ENCODE measurements at regions not wholly inside any gene's neighbourhood (a gene's known extent, or its start where the extent isn't known, plus 50 kb on each side); places are given as distances from the start of the nearest gene placed in this dataset.
A peak's percentile ranks its signal among the peaks of the same experiment; 100 is the strongest.

- H3K4me3 ChIP-seq (ENCODE audit: low read depth, low read length), result no peak overlapping the region
- DNase-seq (ENCODE audit: low read depth, low spot score), result peak; percentile 73
- in situ Hi-C loops (cut with HindIII; ENCODE audit: low sequenced_read_pairs), result no loop called here
- no peak for TF ChIP-seq CTCF (IDR thresholded peaks at IDR 0.05; ENCODE audit: low read depth, low read length)
These were observed 490.7 kb upstream of the TENM3 start for GRCh38 chr4:181752516-181752915.

DNA sequence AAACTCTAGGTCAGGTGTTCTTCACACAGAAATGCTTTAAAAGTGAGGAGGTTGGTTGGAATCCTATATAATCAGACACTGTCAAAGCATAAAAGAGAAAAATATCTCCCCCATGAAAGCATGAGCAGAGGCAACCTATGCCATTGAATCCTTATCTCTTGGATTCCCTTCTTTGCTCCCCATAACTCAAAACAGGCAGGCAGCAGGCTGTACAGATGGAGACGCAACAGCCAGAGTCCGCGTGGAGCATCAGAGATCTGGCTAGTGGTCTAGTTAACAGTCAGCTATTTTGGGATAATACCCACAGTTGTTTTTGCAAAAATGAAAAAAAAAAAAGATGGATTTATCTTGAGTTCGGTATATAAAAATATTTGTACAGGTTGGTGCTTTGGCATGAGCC, 490.0 kb upstream of the TENM3 start:
- no peak for TF ChIP-seq CTCF (IDR thresholded peaks at IDR 0.05; ENCODE audit: low read depth, low read length)
- DNase-seq (ENCODE audit: low read depth, low spot score), result no peak
- H3K4me3 ChIP-seq (ENCODE audit: low read depth, low read length), result no peak overlapping the region

GRCh38 chr4:181755846-181756245, 487.4 kb upstream of the TENM3 start:
- DNase-seq (ENCODE audit: low read depth, low spot score), result no peak
- TF ChIP-seq CTCF (IDR thresholded peaks at IDR 0.05; ENCODE audit: low read depth, low read length), result no peak
- in situ Hi-C loops (cut with HindIII; ENCODE audit: low sequenced_read_pairs), result no loop called here
- no peak overlapping the region for H3K4me3 ChIP-seq (ENCODE audit: low read depth, low read length)

More for the DNA sequence above, 490.0 kb upstream of the TENM3 start:
- in situ Hi-C loops (cut with HindIII; ENCODE audit: low sequenced_read_pairs), result no loop called here

GRCh38 chr4:181756451-181757095, 486.6 kb upstream of the TENM3 start:
- no peak for DNase-seq (ENCODE audit: low read depth, low spot score)

DNA sequence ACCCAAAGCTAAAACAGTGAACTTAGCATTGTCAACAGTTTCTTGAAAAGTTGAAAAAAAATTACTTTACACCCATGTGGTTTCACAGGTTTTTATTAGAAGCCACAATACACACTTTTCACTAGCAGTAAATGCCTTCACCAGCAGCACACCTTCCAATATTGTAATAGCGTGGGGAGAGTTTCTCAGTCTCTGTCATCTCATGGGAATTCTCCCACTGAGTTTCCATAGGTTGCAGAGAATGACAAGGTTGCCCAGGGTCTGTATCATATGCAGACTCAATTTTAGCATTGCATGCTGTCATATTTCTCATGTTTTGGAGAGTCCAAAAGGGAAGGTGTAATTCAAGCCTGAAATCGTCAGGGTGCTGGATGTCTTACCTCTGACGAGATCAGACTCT, 486.1 kb upstream of the TENM3 start:
- no peak for DNase-seq (ENCODE audit: low read depth, low spot score)
- TF ChIP-seq CTCF (IDR thresholded peaks at IDR 0.05; ENCODE audit: low read depth, low read length), result no peak
- in situ Hi-C loops (cut with HindIII; ENCODE audit: low sequenced_read_pairs), result no loop called here
- no peak overlapping the region for H3K4me3 ChIP-seq (ENCODE audit: low read depth, low read length)

More at GRCh38 chr4:181756451-181757095, 486.6 kb upstream of the TENM3 start:
- no peak overlapping the region for H3K4me3 ChIP-seq (ENCODE audit: low read depth, low read length)
- in situ Hi-C loops (cut with HindIII; ENCODE audit: low sequenced_read_pairs), result no loop called here
- TF ChIP-seq CTCF (IDR thresholded peaks at IDR 0.05; ENCODE audit: low read depth, low read length), result no peak

DNA sequence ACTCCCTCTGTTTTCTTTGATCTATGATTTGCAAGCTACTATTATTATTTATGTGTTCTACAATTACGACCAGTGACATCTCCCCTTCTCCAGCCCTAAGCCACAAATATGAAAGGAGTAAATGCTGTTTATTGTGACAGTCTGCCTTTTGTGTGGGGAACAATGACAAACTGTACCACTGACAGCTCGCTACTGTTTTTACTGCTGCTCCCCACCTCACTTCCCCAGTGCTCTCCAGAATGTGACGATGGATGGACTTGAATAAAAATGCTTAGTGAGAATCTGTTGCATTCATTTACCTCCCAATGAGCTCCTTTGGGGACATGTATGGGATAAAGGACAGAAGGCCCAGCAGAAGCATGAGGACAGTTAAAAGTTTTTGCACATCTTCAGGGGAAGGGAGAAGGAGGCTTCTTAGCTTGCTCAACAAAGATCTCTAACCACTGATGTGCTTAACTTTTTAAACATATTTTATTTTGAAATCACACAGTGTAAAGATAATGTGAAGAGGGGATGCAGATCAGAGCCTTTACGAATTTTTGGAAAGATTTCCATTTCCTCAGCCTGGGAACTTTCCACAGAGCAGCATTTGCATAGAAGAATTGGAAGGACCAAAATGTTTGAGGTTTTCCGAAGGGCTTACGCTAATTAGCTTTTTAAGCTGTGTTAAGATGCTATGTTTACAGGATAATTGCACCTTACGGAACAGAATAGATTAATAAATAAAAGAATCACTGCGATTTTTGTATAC, 485.1 kb upstream of the TENM3 start:
- no peak overlapping the region for H3K4me3 ChIP-seq (ENCODE audit: low read depth, low read length)
- no peak for TF ChIP-seq CTCF (IDR thresholded peaks at IDR 0.05; ENCODE audit: low read depth, low read length)
- DNase-seq (ENCODE audit: low read depth, low spot score), result no peak
- in situ Hi-C loops (cut with HindIII; ENCODE audit: low sequenced_read_pairs), result no loop called here

Measured in astrocyte of the spinal cord (primary cell).